ENCODE measurements at regions not wholly inside any gene's neighbourhood (a gene's known extent, or its start where the extent isn't known, plus 50 kb on each side); places are given as distances from the start of the nearest gene placed in this dataset.

DNA sequence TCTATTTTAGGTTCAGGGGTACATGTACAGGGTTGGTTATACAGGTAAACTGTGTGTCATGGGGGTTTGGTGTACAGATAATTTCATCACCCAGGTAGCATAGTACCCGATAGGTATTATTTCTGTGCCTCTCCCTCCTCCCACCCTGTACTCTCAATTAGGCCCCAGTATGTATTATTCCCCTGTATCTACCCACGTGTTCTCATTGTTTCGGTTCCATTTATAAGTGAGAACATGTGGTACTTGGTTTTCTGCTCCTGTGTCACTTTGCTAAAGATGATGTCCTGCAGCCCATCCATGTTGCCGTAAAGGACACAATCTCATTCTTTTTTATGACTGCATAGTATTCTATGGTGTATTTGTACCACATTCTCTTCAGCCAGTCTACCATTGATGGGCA lies 96.8 kb upstream of the SLC24A2 start:
- H2BK12ac ChIP-seq (ENCODE audit: low read length), result no peak overlapping the region
- no peak overlapping the region for H2BK120ac ChIP-seq (ENCODE audit: low read depth, low read length)
- H3K9ac ChIP-seq (ENCODE audit: low read depth, low read length, poor library complexity), result no peak overlapping the region
- no peak overlapping the region for H2BK15ac ChIP-seq (ENCODE audit: low read length)
- no peak overlapping the region for H3K23ac ChIP-seq (ENCODE audit: low read depth, low read length, poor library complexity)
- DNase-seq (ENCODE audit: low spot score), result no peak
- no peak overlapping the region for H2BK5ac ChIP-seq (ENCODE audit: low read length)
- H3K14ac ChIP-seq (ENCODE audit: low read length), result no peak overlapping the region
- H4K91ac ChIP-seq (ENCODE audit: low read depth, low read length, poor library complexity), result no peak overlapping the region
- no peak overlapping the region for H2AK5ac ChIP-seq (ENCODE audit: low read depth, low read length)
- H4K8ac ChIP-seq (ENCODE audit: low read depth, low read length), result no peak overlapping the region
- no peak overlapping the region for H3K27ac ChIP-seq (replicated peaks; ENCODE audit: low read length)
- no peaks in the 10 kb centered on the region for H3K36me3 ChIP-seq (replicated peaks in 1 of 2; ENCODE audit: control insufficient read depth in 2 of 2, insufficient read depth in 2 of 2, low read length in 2 of 2)
- H3K79me1 ChIP-seq (ENCODE audit: low read depth, low read length), result no peaks in the 10 kb centered on the region
- H3K27me3 ChIP-seq (ENCODE audit: control insufficient read depth in 3 of 3, insufficient read depth in 3 of 3, low read depth in 1 of 3, low read length in 3 of 3), result no peaks in the 10 kb centered on the region
- no peak overlapping the region for H3K4ac ChIP-seq (ENCODE audit: low read length)
- no peak overlapping the region for H3K18ac ChIP-seq (ENCODE audit: low read length)
- no peaks in the 10 kb centered on the region for H3K9me3 ChIP-seq (replicated peaks in 1 of 2; ENCODE audit: control insufficient read depth in 2 of 2, insufficient read depth in 1 of 2, low read depth in 1 of 2, low read length in 2 of 2)
- H3K4me3 ChIP-seq (ENCODE audit: low read length in 2 of 2), result no peak overlapping the region
- WGBS, 2 donors (ENCODE audit: extremely low coverage in 2 of 2, insufficient read length in 2 of 2, insufficient replicate concordance in 1 of 2), result no CpG with 5 or more reads among the region's 4 CpGs
- H3K4me2 ChIP-seq (ENCODE audit: insufficient read depth, low read length, poor library complexity, severe bottlenecking), result no peak overlapping the region
- no peak overlapping the region for H2AFZ ChIP-seq (ENCODE audit: low read length)
- no peaks in the 10 kb centered on the region for H3K4me1 ChIP-seq (ENCODE audit: control insufficient read depth in 2 of 2, insufficient read depth in 1 of 2, low read depth in 1 of 2, low read length in 2 of 2)

DNA sequence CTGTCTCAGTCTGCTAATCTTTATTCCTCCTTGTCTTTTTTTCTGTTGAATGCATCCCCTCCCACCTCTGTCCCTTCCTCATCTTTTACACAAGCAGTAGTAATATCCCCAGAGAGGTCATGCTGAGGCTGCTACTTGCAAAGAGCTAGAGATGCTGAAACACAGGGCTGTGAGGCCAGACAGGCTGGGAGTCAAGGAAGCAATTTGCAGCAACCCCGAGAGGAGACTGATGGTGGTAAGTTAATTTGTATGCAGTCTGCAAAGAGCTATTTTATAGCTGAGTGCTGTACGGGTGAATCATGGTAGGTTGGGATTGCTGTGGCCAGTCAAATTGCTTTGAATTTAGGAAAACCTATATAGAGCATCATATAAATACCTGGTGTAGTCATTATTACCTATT lies 90.2 kb upstream of the SLC24A2 start:
- no peak overlapping the region for H2BK12ac ChIP-seq (ENCODE audit: low read length)
- DNase-seq (ENCODE audit: low spot score), result no peak

DNA sequence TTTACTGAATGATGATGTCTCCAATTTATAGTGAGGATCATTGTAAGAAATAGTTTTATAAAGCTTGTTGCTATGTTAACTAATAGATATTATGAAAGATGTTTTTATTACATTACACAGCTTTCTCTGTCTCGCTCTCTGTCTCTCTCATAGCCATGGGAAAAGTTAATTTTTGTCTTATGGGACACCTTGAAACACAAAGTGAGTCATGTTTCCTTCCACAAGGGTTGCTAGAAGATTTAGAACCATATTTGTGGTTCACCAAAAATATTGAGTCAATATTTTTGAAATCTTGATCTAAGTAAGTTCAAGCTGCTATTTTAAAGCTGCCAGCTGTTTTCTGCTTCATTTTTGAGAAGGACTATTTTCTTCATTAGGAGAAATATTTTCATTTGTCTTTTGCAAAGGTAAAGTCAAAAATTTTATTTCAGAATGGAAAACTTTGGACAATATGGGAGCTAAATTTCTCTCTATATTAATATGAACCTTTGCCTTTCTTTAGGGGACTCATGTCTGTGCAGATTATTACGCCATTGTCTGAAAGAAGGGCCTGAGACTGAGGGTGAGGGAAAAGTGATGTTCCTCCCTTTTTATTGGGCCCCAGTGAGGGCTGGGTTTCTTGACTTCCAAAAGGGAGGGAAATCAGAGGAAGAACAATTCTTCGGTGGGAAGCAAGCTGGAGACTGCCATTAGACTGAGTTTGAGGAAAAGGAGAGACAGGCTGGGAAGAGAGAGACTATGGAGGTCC lies 87.9 kb upstream of the SLC24A2 start:
- Histone ChIP-seq H3K9ac (ENCODE audit: low read depth, low read length, poor library complexity) (no peak overlapping the region), H3K4me1 (ENCODE audit: control insufficient read depth in 2 of 2, insufficient read depth in 1 of 2, low read depth in 1 of 2, low read length in 2 of 2) (no peaks in the 10 kb centered on the region), H3K36me3 (replicated peaks in 1 of 2; ENCODE audit: control insufficient read depth in 2 of 2, insufficient read depth in 2 of 2, low read length in 2 of 2) (no peaks in the 10 kb centered on the region), H3K23ac (ENCODE audit: low read depth, low read length, poor library complexity) (no peak overlapping the region), H3K4me3 (ENCODE audit: low read length in 2 of 2) (no peak overlapping the region), H2AK5ac (ENCODE audit: low read depth, low read length) (no peak overlapping the region), H4K8ac (ENCODE audit: low read depth, low read length) (no peak overlapping the region), H3K14ac (ENCODE audit: low read length) (no peak overlapping the region), H3K79me1 (ENCODE audit: low read depth, low read length) (no peaks in the 10 kb centered on the region), H3K27me3 (ENCODE audit: control insufficient read depth in 3 of 3, insufficient read depth in 3 of 3, low read depth in 1 of 3, low read length in 3 of 3) (no peaks in the 10 kb centered on the region), H3K9me3 (replicated peaks in 1 of 2; ENCODE audit: control insufficient read depth in 2 of 2, insufficient read depth in 1 of 2, low read depth in 1 of 2, low read length in 2 of 2) (no peaks in the 10 kb centered on the region), H2BK15ac (ENCODE audit: low read length) (no peak overlapping the region), H2BK5ac (ENCODE audit: low read length) (no peak overlapping the region), H3K4ac (ENCODE audit: low read length) (no peak overlapping the region), H3K4me2 (ENCODE audit: insufficient read depth, low read length, poor library complexity, severe bottlenecking) (no peak overlapping the region), H2BK120ac (ENCODE audit: low read depth, low read length) (no peak overlapping the region), H2AFZ (ENCODE audit: low read length) (no peak overlapping the region), H3K27ac (replicated peaks; ENCODE audit: low read length) (no peak overlapping the region), H2BK12ac (ENCODE audit: low read length) (no peak overlapping the region), H4K91ac (ENCODE audit: low read depth, low read length, poor library complexity) (no peak overlapping the region), H3K18ac (ENCODE audit: low read length) (no peak overlapping the region)
- WGBS, 2 donors (ENCODE audit: extremely low coverage in 2 of 2, insufficient read length in 2 of 2, insufficient replicate concordance in 1 of 2), result no CpG with 5 or more reads among the region's 3 CpGs
- DNase-seq (ENCODE audit: low spot score), result no peak

More for the DNA sequence above, 90.2 kb upstream of the SLC24A2 start:
- Histone ChIP-seq H3K27me3 (ENCODE audit: control insufficient read depth in 3 of 3, insufficient read depth in 3 of 3, low read depth in 1 of 3, low read length in 3 of 3) (no peaks in the 10 kb centered on the region), H3K9ac (ENCODE audit: low read depth, low read length, poor library complexity) (no peak overlapping the region), H4K8ac (ENCODE audit: low read depth, low read length) (no peak overlapping the region), H4K91ac (ENCODE audit: low read depth, low read length, poor library complexity) (no peak overlapping the region), H3K23ac (ENCODE audit: low read depth, low read length, poor library complexity) (no peak overlapping the region), H3K4me2 (ENCODE audit: insufficient read depth, low read length, poor library complexity, severe bottlenecking) (no peak overlapping the region), H3K18ac (ENCODE audit: low read length) (no peak overlapping the region), H3K4me1 (ENCODE audit: control insufficient read depth in 2 of 2, insufficient read depth in 1 of 2, low read depth in 1 of 2, low read length in 2 of 2) (no peaks in the 10 kb centered on the region), H3K4me3 (ENCODE audit: low read length in 2 of 2) (no peak overlapping the region), H3K27ac (replicated peaks; ENCODE audit: low read length) (no peak overlapping the region), H3K9me3 (replicated peaks in 1 of 2; ENCODE audit: control insufficient read depth in 2 of 2, insufficient read depth in 1 of 2, low read depth in 1 of 2, low read length in 2 of 2) (no peaks in the 10 kb centered on the region), H3K14ac (ENCODE audit: low read length) (no peak overlapping the region), H2AK5ac (ENCODE audit: low read depth, low read length) (no peak overlapping the region), H2BK120ac (ENCODE audit: low read depth, low read length) (no peak overlapping the region), H2BK15ac (ENCODE audit: low read length) (no peak overlapping the region), H2BK5ac (ENCODE audit: low read length) (no peak overlapping the region), H3K4ac (ENCODE audit: low read length) (no peak overlapping the region), H3K36me3 (replicated peaks in 1 of 2; ENCODE audit: control insufficient read depth in 2 of 2, insufficient read depth in 2 of 2, low read length in 2 of 2) (no peaks in the 10 kb centered on the region), H2AFZ (ENCODE audit: low read length) (no peak overlapping the region), H3K79me1 (ENCODE audit: low read depth, low read length) (no peaks in the 10 kb centered on the region)
- no CpG with 5 or more reads among the region's 2 CpGs for WGBS, 2 donors (ENCODE audit: extremely low coverage in 2 of 2, insufficient read length in 2 of 2, insufficient replicate concordance in 1 of 2)

DNA sequence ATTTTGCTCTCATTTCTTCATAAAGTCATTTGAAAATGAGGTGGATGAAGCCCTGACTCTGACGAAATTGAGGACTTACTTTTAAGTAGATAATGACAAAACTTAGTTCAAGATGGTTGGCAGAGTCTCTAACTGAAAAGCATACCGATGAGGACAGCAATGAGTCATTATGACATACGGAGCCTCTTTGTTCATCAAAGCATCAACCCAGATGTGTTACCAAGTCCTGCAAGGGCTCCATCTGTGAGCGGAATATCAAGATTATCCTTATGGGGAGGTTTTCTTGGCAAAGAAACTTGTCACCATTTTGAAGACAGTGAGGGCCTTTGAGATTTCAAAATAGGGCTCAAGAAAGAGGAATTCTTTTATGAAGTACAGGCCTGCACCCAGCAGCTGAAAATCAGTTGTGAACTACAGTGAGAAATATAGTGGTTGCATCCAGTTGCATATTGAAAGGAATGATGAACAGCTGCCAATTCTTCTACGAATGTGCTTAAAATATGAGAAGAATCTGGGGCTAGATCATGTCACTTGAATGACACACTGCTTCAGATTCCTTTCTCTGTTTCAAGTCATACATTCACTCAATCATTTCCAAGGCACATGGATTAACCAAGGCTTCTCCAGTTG lies 86.6 kb upstream of the SLC24A2 start:
- Histone ChIP-seq H3K36me3 (replicated peaks in 1 of 2; ENCODE audit: control insufficient read depth in 2 of 2, insufficient read depth in 2 of 2, low read length in 2 of 2) (no peaks in the 10 kb centered on the region), H2BK5ac (ENCODE audit: low read length) (no peak overlapping the region), H3K27ac (replicated peaks; ENCODE audit: low read length) (no peak overlapping the region), H4K8ac (ENCODE audit: low read depth, low read length) (no peak overlapping the region), H2AK5ac (ENCODE audit: low read depth, low read length) (no peak overlapping the region), H2BK120ac (ENCODE audit: low read depth, low read length) (no peak overlapping the region), H3K23ac (ENCODE audit: low read depth, low read length, poor library complexity) (no peak overlapping the region), H3K27me3 (ENCODE audit: control insufficient read depth in 3 of 3, insufficient read depth in 3 of 3, low read depth in 1 of 3, low read length in 3 of 3) (no peaks in the 10 kb centered on the region), H2AFZ (ENCODE audit: low read length) (no peak overlapping the region), H3K79me1 (ENCODE audit: low read depth, low read length) (no peaks in the 10 kb centered on the region), H2BK12ac (ENCODE audit: low read length) (no peak overlapping the region), H3K4me1 (ENCODE audit: control insufficient read depth in 2 of 2, insufficient read depth in 1 of 2, low read depth in 1 of 2, low read length in 2 of 2) (no peaks in the 10 kb centered on the region), H3K14ac (ENCODE audit: low read length) (no peak overlapping the region), H3K4me3 (ENCODE audit: low read length in 2 of 2) (no peak overlapping the region), H3K9ac (ENCODE audit: low read depth, low read length, poor library complexity) (no peak overlapping the region), H3K9me3 (replicated peaks in 1 of 2; ENCODE audit: control insufficient read depth in 2 of 2, insufficient read depth in 1 of 2, low read depth in 1 of 2, low read length in 2 of 2) (no peaks in the 10 kb centered on the region), H4K91ac (ENCODE audit: low read depth, low read length, poor library complexity) (no peak overlapping the region), H3K4me2 (ENCODE audit: insufficient read depth, low read length, poor library complexity, severe bottlenecking) (no peak overlapping the region), H3K4ac (ENCODE audit: low read length) (no peak overlapping the region), H3K18ac (ENCODE audit: low read length) (no peak overlapping the region), H2BK15ac (ENCODE audit: low read length) (no peak overlapping the region)
- no CpG with 5 or more reads among the region's 5 CpGs for WGBS, 2 donors (ENCODE audit: extremely low coverage in 2 of 2, insufficient read length in 2 of 2, insufficient replicate concordance in 1 of 2)
- no peak for DNase-seq (ENCODE audit: low spot score)

All from neuronal stem cell (in vitro differentiated cells).